A549 (cell line): ENCODE measurements at regions not wholly inside any gene's neighbourhood (a gene's known extent, or its start where the extent isn't known, plus 50 kb on each side); places are given as distances from the start of the nearest gene placed in this dataset.

Experiments
- ATAC-seq, 2 experiments: fragments of 200-7000 bp in 1 of 2; fragments of >200 bp in 1 of 2; cut with Nextera tagmentation in 1 of 2; cut with Tn5 transposase in 1 of 2; 3 replicates each; pipeline versions ENCODE4 v1.8.0 to v1.9.1; 2018 to 2020; ENCODE audit warnings: mild to moderate bottlenecking in 1 of 2, moderate library complexity in 1 of 2
- CTCF ChIA-PET: fragments of 300-600 bp; sonication (Branson Sonifier 250); formaldehyde crosslinking; extraction: SDS; loops from one replicate; lab custom pipeline; 2021; ENCODE audit warnings: antibody characterized with exemption, inconsistent platforms; lab: Yijun Ruan, JAX
- POLR2A ChIA-PET: fragments of 350-600 bp; formaldehyde crosslinking; extraction: SDS; loops from one replicate; lab custom pipeline; 2021; ENCODE audit warnings: antibody characterized with exemption, inconsistent platforms; lab: Yijun Ruan, JAX
- DNase-seq, 2 experiments: peaks; one replicate each; pipeline versions ENCODE4 v3.0.0 to v3.0.0-alpha.2; 2011 to 2016; ENCODE audit warnings: low read depth in 1 of 2, low spot score in 1 of 2
- FAIRE-seq: peaks from 2 replicates; lab custom pipeline; 2011; peaks lifted over from hg19 to GRCh38; lab: Jason Lieb, UNC
- H3K27ac ChIP-seq, 2 experiments: fragments of >200 bp; sonication (Bioruptor Twin); formaldehyde crosslinking; 3 replicates each; pipeline ENCODE4 v1.5.1; 2016 to 2017
- H3K4me1 ChIP-seq: fragments of >200 bp; sonication (Bioruptor Twin); formaldehyde crosslinking; 3 replicates; pipeline ENCODE4 v1.6.1; 2016
- H3K4me2 ChIP-seq: fragments of >200 bp; sonication (Bioruptor Twin); formaldehyde crosslinking; 3 replicates; pipeline ENCODE4 v1.6.1; 2016
- H3K4me3 ChIP-seq: fragments of >200 bp; sonication (Bioruptor Twin); formaldehyde crosslinking; 3 replicates; pipeline ENCODE4 v1.5.1; 2016
- H3K9me3 ChIP-seq: fragments of >200 bp; sonication (Bioruptor Twin); formaldehyde crosslinking; 3 replicates; pipeline ENCODE4 v1.6.1; 2016
- CBX8 ChIP-seq: fragments of 200-600 bp; sonication (generic); IDR thresholded peaks from 2 replicates; pipeline ENCODE4 v1.6.1; 2016
- CEBPB ChIP-seq, 2 experiments: fragments of >200 bp in 1 of 2; sonication (Bioruptor Twin) in 1 of 2; formaldehyde crosslinking in 1 of 2; IDR thresholded peaks; 2 replicates each; pipeline ENCODE4 v1.6.1; 2012 to 2016
- CHD2 ChIP-seq: fragments of 150-350 bp; IDR thresholded peaks from 2 replicates; pipeline ENCODE4 v1.6.1; 2014; ENCODE audit warnings: low read length; ENCODE audit not compliant: partially characterized antibody
- EP300 ChIP-seq, 2 experiments: fragments of >200 bp; sonication (Bioruptor Twin); formaldehyde crosslinking; IDR thresholded peaks; 2 replicates in 1 of 2; 3 replicates in 1 of 2; pipeline ENCODE4 v1.6.1; 2016 to 2017
- FOSL2 ChIP-seq, 2 experiments: fragments of 450-650 bp in 1 of 2; fragments of >200 bp in 1 of 2; sonication (Bioruptor Twin) in 1 of 2; formaldehyde crosslinking; IDR thresholded peaks; 2 replicates each; pipeline versions ENCODE4 v1.5.0 to v1.6.1; 2016 to 2020; ENCODE audit warnings: mild to moderate bottlenecking in 1 of 2, moderate library complexity in 1 of 2
- GATA3 ChIP-seq: IDR thresholded peaks from 2 replicates; pipeline ENCODE4 v1.6.1; 2012; ENCODE audit warnings: borderline replicate concordance
- HES2 ChIP-seq: fragments of >200 bp; sonication (Bioruptor Twin); formaldehyde crosslinking; IDR thresholded peaks from 2 replicates; pipeline ENCODE4 v1.6.1; 2016
- HMGXB4 ChIP-seq: fragments of 250-450 bp; sonication (Bioruptor Pico); IDR thresholded peaks from 2 replicates; pipeline ENCODE4 v1.5.0; 2021; ENCODE audit warnings: mild to moderate bottlenecking, moderate library complexity, borderline replicate concordance
- KDM5A ChIP-seq: fragments of 200-600 bp; sonication (generic); IDR thresholded peaks from 2 replicates; pipeline ENCODE4 v1.6.1; 2016; ENCODE audit warnings: antibody characterized with exemption, mild to moderate bottlenecking
- POLR2A ChIP-seq: IDR thresholded peaks from 2 replicates; pipeline ENCODE4 v1.6.1; 2012; ENCODE audit warnings: mild to moderate bottlenecking, low read length
- POLR2AphosphoS2 ChIP-seq: conservative IDR thresholded peaks from 2 replicates; pipeline ENCODE4 v1.6.1; 2012; ENCODE audit warnings: low read length, improper control_type of control experiment, inconsistent platforms
- RAD21 ChIP-seq, 2 experiments: fragments of >200 bp in 1 of 2; sonication (Bioruptor Twin) in 1 of 2; formaldehyde crosslinking in 1 of 2; IDR thresholded peaks in 1 of 2; conservative IDR thresholded peaks in 1 of 2; 2 replicates in 1 of 2; 3 replicates in 1 of 2; pipeline ENCODE4 v1.6.1; 2012 to 2018; ENCODE audit warnings: inconsistent platforms in 1 of 2
- SMC3 ChIP-seq: fragments of >200 bp; sonication (Bioruptor Twin); formaldehyde crosslinking; IDR thresholded peaks from 3 replicates; pipeline ENCODE4 v1.6.1; 2018; ENCODE audit warnings: inconsistent platforms
- SREBF2 ChIP-seq: fragments of 450-650 bp; IDR thresholded peaks from 2 replicates; pipeline ENCODE4 v1.6.1; 2014; ENCODE audit warnings: mild to moderate bottlenecking, moderate library complexity
- TFCP2L1 ChIP-seq: fragments of 250-450 bp; sonication (Bioruptor Pico); IDR thresholded peaks from 2 replicates; pipeline ENCODE4 v1.5.0; 2021; ENCODE audit warnings: mild to moderate bottlenecking
- TP53 ChIP-seq: fragments of 250-450 bp; sonication (Bioruptor Pico); IDR thresholded peaks from 2 replicates; pipeline ENCODE4 v1.5.0; 2021; ENCODE audit warnings: mild to moderate bottlenecking, moderate library complexity
- USF2 ChIP-seq: fragments of 450-650 bp; IDR thresholded peaks from 2 replicates; pipeline ENCODE4 v1.6.1; 2014; ENCODE audit warnings: antibody characterized with exemption
- ZFP36 ChIP-seq: fragments of 450-650 bp; IDR thresholded peaks from 2 replicates; pipeline ENCODE4 v1.6.1; 2014; ENCODE audit warnings: borderline replicate concordance; ENCODE audit not compliant: partially characterized antibody
- ZNF302 ChIP-seq: fragments of 250-450 bp; sonication (Bioruptor Pico); IDR thresholded peaks from 2 replicates; pipeline ENCODE4 v1.9.0; 2021; ENCODE audit warnings: inconsistent platforms, mild to moderate bottlenecking, moderate library complexity
- WGBS: methylation state at CpG from one replicate; pipeline ENCODE4 v1.1.6; 2017; ENCODE audit errors: missing lambda C conversion rate; 5-methylcytosine and 5-hydroxymethylcytosine counted together
- TF ChIP-seq, protein P1 (sequence below): fragments of 150-350 bp; IDR thresholded peaks from 2 replicates; pipeline ENCODE4 v1.6.1; 2014; ENCODE audit warnings: low read depth, mild to moderate bottlenecking, low read length
- TF ChIP-seq, protein P2 (sequence below): fragments of >200 bp; sonication (Bioruptor Twin); formaldehyde crosslinking; IDR thresholded peaks from 3 replicates; pipeline ENCODE4 v1.5.1; 2016

GRCh38 chr10:29141761-29142160 lies 147.1 kb upstream of the LYZL1 start:
- DNase-seq, result peak in 1 of 2 experiments; percentile 64
- Histone ChIP-seq H3K9me3 (no peaks in the 10 kb centered on the region; the same call in 2 of the 3 replicates), H3K4me1 (peaks cover 27% of the 10 kb centered on the region), H3K27ac (peak overlapping the region; percentile 58 to 76), H3K4me3 (no peak overlapping the region), H3K4me2 (peak overlapping the region; percentile 53)
- TF ChIP-seq SMC3 (0 out of 3 replicates have a peak, but pooled peaks have one; percentile 5), GATA3 (peak; percentile 99), TFCP2L1 (CRISPR knock-in tag) (no peak), CEBPB (IDR thresholded peaks at IDR 0.05) (peak in 1 of 2 experiments; percentile 26; a peak in 1 of 4 replicates), ZFP36 (no peak), RAD21 (conservative IDR thresholded peaks at IDR 0.05 in 1 of 2, IDR thresholded peaks at IDR 0.05 in 1 of 2) (peak in 1 of 2 experiments; percentile 29; a peak in 2 of 5 replicates)
- TF ChIP-seq, protein P1, sequence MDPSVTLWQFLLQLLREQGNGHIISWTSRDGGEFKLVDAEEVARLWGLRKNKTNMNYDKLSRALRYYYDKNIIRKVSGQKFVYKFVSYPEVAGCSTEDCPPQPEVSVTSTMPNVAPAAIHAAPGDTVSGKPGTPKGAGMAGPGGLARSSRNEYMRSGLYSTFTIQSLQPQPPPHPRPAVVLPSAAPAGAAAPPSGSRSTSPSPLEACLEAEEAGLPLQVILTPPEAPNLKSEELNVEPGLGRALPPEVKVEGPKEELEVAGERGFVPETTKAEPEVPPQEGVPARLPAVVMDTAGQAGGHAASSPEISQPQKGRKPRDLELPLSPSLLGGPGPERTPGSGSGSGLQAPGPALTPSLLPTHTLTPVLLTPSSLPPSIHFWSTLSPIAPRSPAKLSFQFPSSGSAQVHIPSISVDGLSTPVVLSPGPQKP, result no peak
- POLR2A ChIA-PET, result no interaction called here
- peak; percentile 72 to 88; a peak in 5 of 6 replicates for ATAC-seq
- CTCF ChIA-PET, result interaction anchor here (1.1 to 1.3 kb wide), 2 partner anchors 36 to 163 kb away, joined by 3 to 4 read pairs; no protein-coding TSS in a partner anchor
- peak; percentile 49 for FAIRE-seq

GRCh38 chr10:29142516-29143314 lies 146.2 kb upstream of the LYZL1 start:
- Histone ChIP-seq H3K4me3 (no peak overlapping the region), H3K4me2 (peak overlapping the region; percentile 53; the same call in 2 of the 3 replicates), H3K9me3 (no peaks in the 10 kb centered on the region; the same call in 2 of the 3 replicates), H3K27ac (peak overlapping the region; percentile 58 to 76), H3K4me1 (peaks cover 27% of the 10 kb centered on the region)
- no peak for TF ChIP-seq CBX8
- no peak for TF ChIP-seq SREBF2
- TF ChIP-seq KDM5A, result no peak
- no peak for TF ChIP-seq POLR2AphosphoS2
- TF ChIP-seq HES2, result no peak
- no peak for TF ChIP-seq EP300 (IDR thresholded peaks at IDR 0.05)
- WGBS, result 89% methylated on average over 29 of the region's 29 CpGs
- FAIRE-seq, result no peak
- ChIA-PET CTCF (interaction anchor here (0.8 to 1.3 kb wide), 2 partner anchors 37 to 151 kb away, joined by 3 read pairs; no protein-coding TSS in a partner anchor), POLR2A (no interaction called here)
- ATAC-seq, result no peak; a peak in 1 of 6 replicates
- DNase-seq, result no peak

- POLR2A ChIA-PET, result no interaction called here
- H3K27ac ChIP-seq, result peak overlapping the region in 1 of 2 experiments; percentile 32; a peak in 1 of 6 replicates
- 85% methylated on average over 2 of the region's 2 CpGs for WGBS
- ATAC-seq, result no peak
- H3K4me2 ChIP-seq, result no peak overlapping the region
- peaks cover 27% of the 10 kb centered on the region for H3K4me1 ChIP-seq
- H3K4me3 ChIP-seq, result no peak overlapping the region
- no peak for FAIRE-seq
- TF ChIP-seq POLR2A (no peak), ZNF302 (CRISPR knock-in tag) (no peak), USF2 (no peak), CHD2 (no peak), FOSL2 (IDR thresholded peaks at IDR 0.05) (no peak), FOSL2 (CRISPR knock-in tag; IDR thresholded peaks at IDR 0.05) (no peak), HMGXB4 (CRISPR knock-in tag) (no peak), TP53 (CRISPR knock-in tag) (no peak)
- TF ChIP-seq, protein P2, sequence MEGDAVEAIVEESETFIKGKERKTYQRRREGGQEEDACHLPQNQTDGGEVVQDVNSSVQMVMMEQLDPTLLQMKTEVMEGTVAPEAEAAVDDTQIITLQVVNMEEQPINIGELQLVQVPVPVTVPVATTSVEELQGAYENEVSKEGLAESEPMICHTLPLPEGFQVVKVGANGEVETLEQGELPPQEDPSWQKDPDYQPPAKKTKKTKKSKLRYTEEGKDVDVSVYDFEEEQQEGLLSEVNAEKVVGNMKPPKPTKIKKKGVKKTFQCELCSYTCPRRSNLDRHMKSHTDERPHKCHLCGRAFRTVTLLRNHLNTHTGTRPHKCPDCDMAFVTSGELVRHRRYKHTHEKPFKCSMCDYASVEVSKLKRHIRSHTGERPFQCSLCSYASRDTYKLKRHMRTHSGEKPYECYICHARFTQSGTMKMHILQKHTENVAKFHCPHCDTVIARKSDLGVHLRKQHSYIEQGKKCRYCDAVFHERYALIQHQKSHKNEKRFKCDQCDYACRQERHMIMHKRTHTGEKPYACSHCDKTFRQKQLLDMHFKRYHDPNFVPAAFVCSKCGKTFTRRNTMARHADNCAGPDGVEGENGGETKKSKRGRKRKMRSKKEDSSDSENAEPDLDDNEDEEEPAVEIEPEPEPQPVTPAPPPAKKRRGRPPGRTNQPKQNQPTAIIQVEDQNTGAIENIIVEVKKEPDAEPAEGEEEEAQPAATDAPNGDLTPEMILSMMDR, result no peak
- H3K9me3 ChIP-seq, result no peaks in the 10 kb centered on the region; the same call in 2 of the 3 replicates
- CTCF ChIA-PET, result interaction anchor here (0.8 to 1.7 kb wide), 5 partner anchors 11 to 480 kb away, joined by 3 to 5 read pairs (median 3); no protein-coding TSS in a partner anchor
- no peak for DNase-seq
Observed at GRCh38 chr10:29144126-29144525, 144.7 kb upstream of the LYZL1 start.
